ENCODE measurements at regions not wholly inside any gene's neighbourhood (a gene's known extent, or its start where the extent isn't known, plus 50 kb on each side); places are given as distances from the start of the nearest gene placed in this dataset.

DNA sequence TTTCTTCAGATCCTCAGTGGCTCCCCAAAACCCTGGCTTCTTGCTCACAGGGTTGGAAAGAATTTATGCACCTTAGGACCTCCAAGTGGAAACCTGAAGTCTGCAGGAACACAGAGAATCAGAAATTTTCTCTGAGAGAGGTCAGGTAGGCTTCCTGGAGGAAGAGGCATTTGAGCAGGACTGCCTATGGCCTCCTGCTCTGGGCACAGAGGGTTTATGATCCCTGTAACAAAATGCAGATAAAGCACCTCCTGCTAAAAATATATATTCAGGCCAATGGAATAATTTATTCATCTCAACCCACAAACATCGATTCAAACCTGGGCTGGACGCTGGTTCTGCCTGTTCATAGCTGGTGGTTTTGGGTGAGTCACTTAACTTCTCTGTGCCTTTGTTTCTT, 68.1 kb upstream of the FGF3 start:
- Mint-ChIP-seq H3K27me3 (ENCODE audit: insufficient read depth) (peaks cover 18% of the 10 kb centered on the region), H3K4me1 (peaks cover 8% of the 10 kb centered on the region), H3K4me3 (no peak overlapping the region), H3K36me3 (ENCODE audit: low read depth) (no peaks in the 10 kb centered on the region), H3K9me3 (no peaks in the 10 kb centered on the region), H3K27ac (no peak overlapping the region)
- Histone ChIP-seq H3K27me3 (ENCODE audit: control insufficient read depth, insufficient read depth, low read length, poor library complexity, severe bottlenecking) (peaks cover 4% of the 10 kb centered on the region), H3K9me3 (ENCODE audit: control insufficient read depth, low read length) (no peaks in the 10 kb centered on the region), H3K9ac (ENCODE audit: extremely low read depth, low read length, poor library complexity, severe bottlenecking) (no peak overlapping the region), H3K4me3 (ENCODE audit: low read length) (no peak overlapping the region), H3K36me3 (ENCODE audit: control insufficient read depth, insufficient read depth, low read length) (no peaks in the 10 kb centered on the region), H3K4me1 (ENCODE audit: control insufficient read depth, insufficient read depth, low read length) (peaks cover 5% of the 10 kb centered on the region), H3K27ac (ENCODE audit: low read depth, low read length) (no peak overlapping the region)
- 98 to 100% methylated on average over 2 of the region's 2 CpGs for WGBS, 2 experiments (ENCODE audit: insufficient coverage in 1 of 2, insufficient read length in 1 of 2)
- no peak for DNase-seq
- TF ChIP-seq CTCF (conservative IDR thresholded peaks at IDR 0.05) = no peak

DNA sequence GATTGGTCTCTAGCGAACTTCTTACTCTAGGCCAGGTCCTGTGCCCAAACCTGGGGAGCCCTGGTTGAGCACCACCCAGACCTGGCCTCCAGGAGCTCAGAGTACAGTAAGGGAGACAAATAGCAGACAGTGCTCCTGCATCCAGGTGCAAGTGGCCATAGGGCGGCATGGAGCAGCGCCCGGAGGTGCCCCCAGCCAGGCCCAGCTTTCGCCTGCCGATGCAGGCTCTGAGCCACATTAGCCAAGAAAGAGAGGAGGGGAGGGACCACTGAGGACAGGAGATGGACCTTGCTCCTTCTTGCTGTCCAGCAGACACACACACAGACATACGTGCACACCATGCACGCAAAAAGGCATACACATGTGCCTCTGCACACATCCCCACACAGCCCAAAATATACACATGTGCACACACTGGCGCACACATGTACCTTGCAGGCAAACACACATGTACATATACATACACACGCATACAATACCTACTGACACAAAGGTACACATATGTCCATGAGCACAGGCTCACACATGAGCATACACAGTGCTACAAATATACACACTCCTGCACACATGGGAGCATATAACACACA, 68.7 kb upstream of the FGF3 start:
- Mint-ChIP-seq H3K4me3 (no peak overlapping the region), H3K27me3 (ENCODE audit: insufficient read depth) (peaks cover 20% of the 10 kb centered on the region), H3K27ac (no peak overlapping the region), H3K36me3 (ENCODE audit: low read depth) (no peaks in the 10 kb centered on the region), H3K9me3 (no peaks in the 10 kb centered on the region), H3K4me1 (peaks cover 12% of the 10 kb centered on the region)
- H3K4me1 ChIP-seq (ENCODE audit: control insufficient read depth, insufficient read depth, low read length) = peaks cover 5% of the 10 kb centered on the region
- H3K27me3 ChIP-seq (ENCODE audit: control insufficient read depth, insufficient read depth, low read length, poor library complexity, severe bottlenecking) = peaks cover 4% of the 10 kb centered on the region
- WGBS, 2 experiments (ENCODE audit: insufficient coverage in 1 of 2, insufficient read length in 1 of 2) = 78 to 85% methylated on average over 7 to 10 of the region's 10 CpGs
- H3K9me3 ChIP-seq (ENCODE audit: control insufficient read depth, low read length) = no peaks in the 10 kb centered on the region
- no peak for DNase-seq
- no peaks in the 10 kb centered on the region for H3K36me3 ChIP-seq (ENCODE audit: control insufficient read depth, insufficient read depth, low read length)
- TF ChIP-seq CTCF (conservative IDR thresholded peaks at IDR 0.05) = no peak
- H3K27ac ChIP-seq (ENCODE audit: low read depth, low read length) = no peak overlapping the region
- no peak overlapping the region for H3K4me3 ChIP-seq (ENCODE audit: low read length)
- H3K9ac ChIP-seq (ENCODE audit: extremely low read depth, low read length, poor library complexity, severe bottlenecking) = no peak overlapping the region

DNA sequence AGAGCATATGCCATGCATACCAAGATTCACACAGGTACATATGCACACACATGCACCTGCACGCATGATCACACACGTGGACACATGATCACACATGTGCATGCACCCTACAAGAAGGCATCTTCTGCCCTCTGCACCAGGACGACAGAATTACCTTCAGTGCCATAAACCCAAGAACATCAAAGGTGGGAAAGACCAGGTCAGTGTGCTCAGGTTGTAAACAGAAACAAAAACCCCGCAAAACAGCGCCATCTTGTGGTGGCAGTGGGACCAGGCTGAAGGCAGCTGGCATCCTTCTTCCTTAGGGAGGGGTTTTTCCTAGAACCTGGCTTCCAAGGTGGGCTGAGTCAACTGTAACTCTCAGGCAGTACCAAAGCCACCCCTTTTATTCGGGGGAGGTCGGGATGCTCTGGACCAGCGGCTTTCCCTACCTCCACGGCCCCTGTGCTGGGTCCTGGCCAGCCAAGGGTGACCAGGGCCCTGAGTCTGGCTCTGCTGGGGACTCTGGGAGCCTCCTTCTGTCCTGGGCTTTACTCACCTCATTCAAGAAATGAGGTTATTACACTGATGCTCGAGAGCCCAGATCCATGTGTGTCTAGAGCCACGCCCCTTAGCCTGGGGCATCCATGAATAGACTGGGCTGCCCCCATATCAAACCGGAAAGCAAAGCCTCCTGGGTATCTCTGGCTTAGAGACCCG, 69.4 kb upstream of the FGF3 start:
- no peak overlapping the region for H3K27ac ChIP-seq (ENCODE audit: low read depth, low read length)
- peak; percentile 97 for DNase-seq
- Mint-ChIP-seq H3K4me3 (no peak overlapping the region), H3K9me3 (no peaks in the 10 kb centered on the region), H3K36me3 (ENCODE audit: low read depth) (no peaks in the 10 kb centered on the region), H3K4me1 (peaks cover 14% of the 10 kb centered on the region), H3K27me3 (ENCODE audit: insufficient read depth) (peaks cover 22% of the 10 kb centered on the region), H3K27ac (no peak overlapping the region)
- peaks cover 5% of the 10 kb centered on the region for H3K4me1 ChIP-seq (ENCODE audit: control insufficient read depth, insufficient read depth, low read length)
- TF ChIP-seq CTCF (conservative IDR thresholded peaks at IDR 0.05) = peak; percentile 98
- H3K9me3 ChIP-seq (ENCODE audit: control insufficient read depth, low read length) = no peaks in the 10 kb centered on the region
- no peaks in the 10 kb centered on the region for H3K36me3 ChIP-seq (ENCODE audit: control insufficient read depth, insufficient read depth, low read length)
- WGBS, 2 experiments (ENCODE audit: insufficient coverage in 1 of 2, insufficient read length in 1 of 2) = 19 to 23% methylated on average over 13 of the region's 13 CpGs
- peaks cover 4% of the 10 kb centered on the region for H3K27me3 ChIP-seq (ENCODE audit: control insufficient read depth, insufficient read depth, low read length, poor library complexity, severe bottlenecking)
- no peak overlapping the region for H3K9ac ChIP-seq (ENCODE audit: extremely low read depth, low read length, poor library complexity, severe bottlenecking)
- H3K4me3 ChIP-seq (ENCODE audit: low read length) = no peak overlapping the region

Data from endodermal cell (in vitro differentiated cells).